A673 (cell line): ENCODE measurements at regions not wholly inside any gene's neighbourhood (a gene's known extent, or its start where the extent isn't known, plus 50 kb on each side); places are given as distances from the start of the nearest gene placed in this dataset.
"Not testable (repeated sequence)": the region's sequence is repeated elsewhere in the genome, so short reads cannot be mapped to it uniquely, and the experiment has no call there.

Experiments used
- BruUV-seq: library from RNA; stranded (reverse); fragments of 400-500 nt; replicated peaks from 2 replicates; lab custom pipeline; 2021; lab: Mats Ljungman, UMichigan
- CTCF ChIA-PET: fragments of 300-600 bp; sonication (Branson Sonifier 250); formaldehyde crosslinking; loops from one replicate; lab custom pipeline; 2022; ENCODE audit warnings: antibody characterized with exemption; lab: Charles Lee
- POLR2A ChIA-PET: fragments of 300-600 bp; sonication (Branson Sonifier 250); formaldehyde crosslinking; loops from one replicate; lab custom pipeline; 2022; ENCODE audit warnings: antibody characterized with exemption; ENCODE audit not compliant: low non-redundant PET; lab: Charles Lee
- DNase-seq: peaks from one replicate; pipeline ENCODE4 v3.0.0-alpha.2; 2015; ENCODE audit warnings: low spot score
- H3K27ac ChIP-seq: fragments of 200-600 bp; sonication (generic); 2 replicates; pipeline ENCODE4 v1.5.1; 2016; ENCODE audit warnings: mixed run types, low read depth, mild to moderate bottlenecking, mixed read lengths, antibody characterized with exemption, low read length; ENCODE audit not compliant: poor library complexity, severe bottlenecking
- H3K27me3 ChIP-seq: fragments of 200-600 bp; sonication (generic); replicated peaks from 2 replicates; pipeline ENCODE4 v1.6.1; 2017; ENCODE audit warnings: mixed run types, low read depth, mild to moderate bottlenecking, mixed read lengths, antibody characterized with exemption, low read length; ENCODE audit not compliant: insufficient read depth, poor library complexity
- H3K36me3 ChIP-seq: fragments of 200-600 bp; sonication (generic); 2 replicates; pipeline ENCODE4 v1.6.1; 2016; ENCODE audit warnings: mixed run types, mild to moderate bottlenecking, mixed read lengths, antibody characterized with exemption, low read length; ENCODE audit not compliant: insufficient read depth, poor library complexity, severe bottlenecking
- H3K4me1 ChIP-seq: fragments of 200-600 bp; sonication (generic); 2 replicates; pipeline ENCODE4 v1.6.1; 2017; ENCODE audit warnings: mixed run types, mild to moderate bottlenecking, mixed read lengths, antibody characterized with exemption, low read length; ENCODE audit not compliant: insufficient read depth, poor library complexity, severe bottlenecking
- H3K4me3 ChIP-seq: fragments of 200-600 bp; sonication (generic); 2 replicates; pipeline ENCODE4 v1.5.1; 2016; ENCODE audit warnings: low read depth, mixed run types, mild to moderate bottlenecking, mixed read lengths, low read length; ENCODE audit not compliant: poor library complexity, severe bottlenecking
- H3K9me3 ChIP-seq: fragments of 200-600 bp; sonication (generic); 2 replicates; pipeline ENCODE4 v1.6.1; 2016; ENCODE audit warnings: mixed run types, low read depth, mild to moderate bottlenecking, mixed read lengths, antibody characterized with exemption, low read length; ENCODE audit not compliant: poor library complexity, severe bottlenecking
- intact Hi-C: fragments of 100-400 bp; cut with micrococcal nuclease; formaldehyde crosslinking; loops from one replicate; pipeline ENCODE4 v1.10.0; 2022; ENCODE audit not compliant: unreplicated experiment

GRCh38 chr6:57860481-57861315 lies 543.3 kb downstream of the PRIM2 start:
- H3K4me3 ChIP-seq = not testable (repeated sequence)

GRCh38 chr6:57870083-57870482 lies 552.7 kb downstream of the PRIM2 start:
- H3K4me3 ChIP-seq, H3K4me1 ChIP-seq, H3K27ac ChIP-seq, H3K36me3 ChIP-seq, H3K27me3 ChIP-seq, BruUV-seq, POLR2A ChIA-PET, H3K9me3 ChIP-seq, intact Hi-C loops, DNase-seq, CTCF ChIA-PET: not testable (repeated sequence)

More at GRCh38 chr6:57860481-57861315, 543.3 kb downstream of the PRIM2 start:
- CTCF ChIA-PET, intact Hi-C loops, H3K27me3 ChIP-seq, H3K4me1 ChIP-seq, POLR2A ChIA-PET, DNase-seq, H3K9me3 ChIP-seq, H3K27ac ChIP-seq, BruUV-seq, H3K36me3 ChIP-seq: not testable (repeated sequence)

- H3K9me3 ChIP-seq, DNase-seq, BruUV-seq, H3K27me3 ChIP-seq, H3K36me3 ChIP-seq, POLR2A ChIA-PET, H3K4me3 ChIP-seq, H3K4me1 ChIP-seq, CTCF ChIA-PET, intact Hi-C loops, H3K27ac ChIP-seq: not testable (repeated sequence)
Measured at GRCh38 chr6:57873424-57873823, 556.0 kb downstream of the PRIM2 start.

GRCh38 chr6:57876659-57877058 lies 559.2 kb downstream of the PRIM2 start:
- POLR2A ChIA-PET, H3K4me1 ChIP-seq, H3K9me3 ChIP-seq, intact Hi-C loops, H3K4me3 ChIP-seq, BruUV-seq, H3K36me3 ChIP-seq, H3K27me3 ChIP-seq, DNase-seq, CTCF ChIA-PET, H3K27ac ChIP-seq: not testable (repeated sequence)

GRCh38 chr6:57877729-57878128 lies 560.3 kb downstream of the PRIM2 start:
- intact Hi-C loops, CTCF ChIA-PET, POLR2A ChIA-PET: not testable (repeated sequence)

GRCh38 chr6:57878792-57879191 lies 561.4 kb downstream of the PRIM2 start:
- H3K27me3 ChIP-seq, H3K4me3 ChIP-seq, BruUV-seq, H3K36me3 ChIP-seq, DNase-seq, H3K9me3 ChIP-seq, CTCF ChIA-PET, intact Hi-C loops, H3K4me1 ChIP-seq, H3K27ac ChIP-seq, POLR2A ChIA-PET: not testable (repeated sequence)

More at GRCh38 chr6:57877729-57878128, 560.3 kb downstream of the PRIM2 start:
- H3K27me3 ChIP-seq, H3K36me3 ChIP-seq, H3K4me1 ChIP-seq, H3K4me3 ChIP-seq, DNase-seq, BruUV-seq, H3K27ac ChIP-seq, H3K9me3 ChIP-seq: not testable (repeated sequence)

GRCh38 chr6:57898850-57899249 lies 581.4 kb downstream of the PRIM2 start:
- H3K9me3 ChIP-seq, POLR2A ChIA-PET, H3K4me3 ChIP-seq, H3K27me3 ChIP-seq, CTCF ChIA-PET, BruUV-seq, intact Hi-C loops, DNase-seq, H3K27ac ChIP-seq, H3K36me3 ChIP-seq, H3K4me1 ChIP-seq: not testable (repeated sequence)
